ENCODE measurements at regions not wholly inside any gene's neighbourhood (a gene's known extent, or its start where the extent isn't known, plus 50 kb on each side); places are given as distances from the start of the nearest gene placed in this dataset.
"Not testable (repeated sequence)": the region's sequence is repeated elsewhere in the genome, so short reads cannot be mapped to it uniquely, and the experiment has no call there.

GRCh38 chr10:85407088-85407487 is 959.5 kb downstream of the GRID1 start:
- WGBS, 10 experiments: 20 to 100% (median 80%) methylated on average over 1 to 3 of the region's 3 CpGs; no CpG with 5 or more reads in 4 of the 10 experiments
- no peak for ATAC-seq (replicated peaks in 6 of 8)
- in situ Hi-C loops (cut with MboI; ENCODE audit: low pct_unique_long_range_greater_than_20kb in 2 of 9, low sequenced_read_pairs in 9 of 9, unreplicated experiment in 9 of 9): no loop called here
- Histone ChIP-seq H3K4me1 (replicated peaks in 1 of 2) (no peaks in the 10 kb centered on the region), H3K4me3 (no peak overlapping the region), H3K27ac (no peak overlapping the region)

GRCh38 chr10:85408388-85408787 is 958.2 kb downstream of the GRID1 start:
- ATAC-seq (replicated peaks in 6 of 8): no peak
- Histone ChIP-seq H3K4me3 (no peak overlapping the region), H3K4me1 (replicated peaks in 1 of 2) (peaks cover 0 to 2% of the 10 kb centered on the region in 2 donors), H3K27ac (no peak overlapping the region)
- in situ Hi-C loops (cut with MboI; ENCODE audit: low pct_unique_long_range_greater_than_20kb in 2 of 9, low sequenced_read_pairs in 9 of 9, unreplicated experiment in 9 of 9): no loop called here
- 18 to 100% (median 88%) methylated on average over 1 to 3 of the region's 3 CpGs; no CpG with 5 or more reads in 4 of the 10 experiments for WGBS, 10 experiments

GRCh38 chr10:85410586-85410985 is 956.0 kb downstream of the GRID1 start:
- H3K4me1 ChIP-seq (replicated peaks in 1 of 2); ATAC-seq (replicated peaks in 6 of 8); in situ Hi-C loops (cut with MboI; ENCODE audit: low pct_unique_long_range_greater_than_20kb in 2 of 9, low sequenced_read_pairs in 9 of 9, unreplicated experiment in 9 of 9); H3K27ac ChIP-seq; H3K4me3 ChIP-seq: not testable (repeated sequence)
- 0 to 100% (median 48%) methylated on average over 1 to 3 of the region's 3 CpGs; no CpG with 5 or more reads in 2 of the 10 experiments for WGBS, 10 experiments

GRCh38 chr10:85413570-85413969 is 953.0 kb downstream of the GRID1 start:
- in situ Hi-C loops (cut with MboI; ENCODE audit: low pct_unique_long_range_greater_than_20kb in 2 of 9, low sequenced_read_pairs in 9 of 9, unreplicated experiment in 9 of 9): no loop called here
- peak in 5 of 8 experiments; percentile 32 to 96 (median 77) for ATAC-seq (replicated peaks in 6 of 8)
- no peak overlapping the region for H3K27ac ChIP-seq
- WGBS, 10 experiments: 0 to 92% (median 50%) methylated on average over 1 to 4 of the region's 5 CpGs; no CpG with 5 or more reads in 3 of the 10 experiments
- H3K4me3 ChIP-seq: no peak overlapping the region
- peaks cover 0 to 5% of the 10 kb centered on the region in 2 donors for H3K4me1 ChIP-seq (replicated peaks in 1 of 2)

- Histone ChIP-seq H3K27ac (no peak overlapping the region), H3K4me3 (no peak overlapping the region), H3K4me1 (replicated peaks in 1 of 2) (peaks cover 9 to 21% of the 10 kb centered on the region in 2 donors)
- in situ Hi-C loops (cut with MboI; ENCODE audit: low pct_unique_long_range_greater_than_20kb in 2 of 9, low sequenced_read_pairs in 9 of 9, unreplicated experiment in 9 of 9): no loop called here
- WGBS, 10 experiments: 12 to 53% (median 32%) methylated on average over 1 to 7 of the region's 8 CpGs; no CpG with 5 or more reads in 2 of the 10 experiments
- peak in 6 of 8 experiments; percentile 26 to 95 (median 80) for ATAC-seq (replicated peaks in 6 of 8)
Measured at GRCh38 chr10:85420501-85421191, 945.9 kb downstream of the GRID1 start.

GRCh38 chr10:85421421-85421820 is 945.2 kb downstream of the GRID1 start:
- Histone ChIP-seq H3K4me1 (replicated peaks in 1 of 2) (peaks cover 9 to 21% of the 10 kb centered on the region in 2 donors), H3K4me3 (no peak overlapping the region), H3K27ac (no peak overlapping the region)
- in situ Hi-C loops (cut with MboI; ENCODE audit: low pct_unique_long_range_greater_than_20kb in 2 of 9, low sequenced_read_pairs in 9 of 9, unreplicated experiment in 9 of 9): no loop called here
- 0 to 83% (median 80%) methylated on average over 1 to 3 of the region's 9 CpGs; no CpG with 5 or more reads in 4 of the 10 experiments for WGBS, 10 experiments
- ATAC-seq (replicated peaks in 6 of 8): no peak

GRCh38 chr10:85429126-85429525 is 937.5 kb downstream of the GRID1 start:
- H3K4me1 ChIP-seq (replicated peaks in 1 of 2): peaks cover 0 to 11% of the 10 kb centered on the region in 2 donors
- no peak overlapping the region for H3K4me3 ChIP-seq
- no peak for ATAC-seq (replicated peaks in 6 of 8)
- no peak overlapping the region for H3K27ac ChIP-seq
- 0 to 85% (median 17%) methylated on average over 1 to 3 of the region's 3 CpGs; no CpG with 5 or more reads in 2 of the 10 experiments for WGBS, 10 experiments
- in situ Hi-C loops (cut with MboI; ENCODE audit: low pct_unique_long_range_greater_than_20kb in 2 of 9, low sequenced_read_pairs in 9 of 9, unreplicated experiment in 9 of 9): no loop called here

- no peak overlapping the region for H3K4me3 ChIP-seq
- 20 to 100% (median 95%) methylated on average over 1 to 2 of the region's 2 CpGs; no CpG with 5 or more reads in 5 of the 10 experiments for WGBS, 10 experiments
- ATAC-seq (replicated peaks in 6 of 8): peak in 1 of 8 experiments; percentile 41
- H3K4me1 ChIP-seq (replicated peaks in 1 of 2): peaks cover 5 to 16% of the 10 kb centered on the region in 2 donors
- no peak overlapping the region for H3K27ac ChIP-seq
- in situ Hi-C loops (cut with MboI; ENCODE audit: low pct_unique_long_range_greater_than_20kb in 2 of 9, low sequenced_read_pairs in 9 of 9, unreplicated experiment in 9 of 9): no loop called here
Measured at GRCh38 chr10:85430991-85431390, 935.6 kb downstream of the GRID1 start.

GRCh38 chr10:85433248-85433647 is 933.3 kb downstream of the GRID1 start:
- in situ Hi-C loops (cut with MboI; ENCODE audit: low pct_unique_long_range_greater_than_20kb in 2 of 9, low sequenced_read_pairs in 9 of 9, unreplicated experiment in 9 of 9): no loop called here
- 0 to 100% (median 78%) methylated on average over 1 to 6 of the region's 7 CpGs; no CpG with 5 or more reads in 2 of the 10 experiments for WGBS, 10 experiments

GRCh38 chr10:85444868-85445267 is 921.7 kb downstream of the GRID1 start:
- Histone ChIP-seq H3K4me3 (no peak overlapping the region), H3K27ac (no peak overlapping the region), H3K4me1 (replicated peaks in 1 of 2) (peaks cover 3% of the 10 kb centered on the region in 2 donors)
- in situ Hi-C loops (cut with MboI; ENCODE audit: low pct_unique_long_range_greater_than_20kb in 2 of 9, low sequenced_read_pairs in 9 of 9, unreplicated experiment in 9 of 9): no loop called here
- no peak for ATAC-seq (replicated peaks in 6 of 8)
- 0 to 100% (median 80%) methylated on average over 1 to 2 of the region's 2 CpGs; no CpG with 5 or more reads in 3 of the 10 experiments for WGBS, 10 experiments

More at GRCh38 chr10:85433248-85433647, 933.3 kb downstream of the GRID1 start:
- no peak for ATAC-seq (replicated peaks in 6 of 8)
- Histone ChIP-seq H3K4me1 (replicated peaks in 1 of 2) (peaks cover 5 to 16% of the 10 kb centered on the region in 2 donors), H3K27ac (peak overlapping the region in 1 of 2 donors; percentile 69), H3K4me3 (no peak overlapping the region)

GRCh38 chr10:85445702-85446101 is 920.9 kb downstream of the GRID1 start:
- WGBS, 10 experiments: 6 to 100% (median 55%) methylated on average over 1 to 2 of the region's 2 CpGs; no CpG with 5 or more reads in 2 of the 10 experiments

GRCh38 chr10:85446827-85447226 is 919.8 kb downstream of the GRID1 start:
- in situ Hi-C loops (cut with MboI; ENCODE audit: low pct_unique_long_range_greater_than_20kb in 2 of 9, low sequenced_read_pairs in 9 of 9, unreplicated experiment in 9 of 9): no loop called here
- H3K4me1 ChIP-seq (replicated peaks in 1 of 2): peaks cover 3% of the 10 kb centered on the region in 2 donors
- H3K27ac ChIP-seq: no peak overlapping the region
- H3K4me3 ChIP-seq: no peak overlapping the region
- 0 to 88% (median 40%) methylated on average over 1 to 2 of the region's 2 CpGs; no CpG with 5 or more reads in 1 of the 10 experiments for WGBS, 10 experiments
- no peak for ATAC-seq (replicated peaks in 6 of 8)

More at GRCh38 chr10:85445702-85446101, 920.9 kb downstream of the GRID1 start:
- in situ Hi-C loops (cut with MboI; ENCODE audit: low pct_unique_long_range_greater_than_20kb in 2 of 9, low sequenced_read_pairs in 9 of 9, unreplicated experiment in 9 of 9): no loop called here
- Histone ChIP-seq H3K27ac (no peak overlapping the region), H3K4me1 (replicated peaks in 1 of 2) (peaks cover 3% of the 10 kb centered on the region in 2 donors), H3K4me3 (no peak overlapping the region)
- no peak for ATAC-seq (replicated peaks in 6 of 8)

GRCh38 chr10:85447690-85448089 is 918.9 kb downstream of the GRID1 start:
- 0 to 100% (median 75%) methylated on average over 1 of the region's 1 CpG; no CpG with 5 or more reads in 5 of the 10 experiments for WGBS, 10 experiments
- no peak overlapping the region for H3K27ac ChIP-seq
- in situ Hi-C loops (cut with MboI; ENCODE audit: low pct_unique_long_range_greater_than_20kb in 2 of 9, low sequenced_read_pairs in 9 of 9, unreplicated experiment in 9 of 9): no loop called here
- no peak overlapping the region for H3K4me3 ChIP-seq
- no peak for ATAC-seq (replicated peaks in 6 of 8)
- peaks cover 3% of the 10 kb centered on the region in 2 donors for H3K4me1 ChIP-seq (replicated peaks in 1 of 2)
